ENCODE measurements at regions not wholly inside any gene's neighbourhood (a gene's known extent, or its start where the extent isn't known, plus 50 kb on each side); places are given as distances from the start of the nearest gene placed in this dataset.

DNA sequence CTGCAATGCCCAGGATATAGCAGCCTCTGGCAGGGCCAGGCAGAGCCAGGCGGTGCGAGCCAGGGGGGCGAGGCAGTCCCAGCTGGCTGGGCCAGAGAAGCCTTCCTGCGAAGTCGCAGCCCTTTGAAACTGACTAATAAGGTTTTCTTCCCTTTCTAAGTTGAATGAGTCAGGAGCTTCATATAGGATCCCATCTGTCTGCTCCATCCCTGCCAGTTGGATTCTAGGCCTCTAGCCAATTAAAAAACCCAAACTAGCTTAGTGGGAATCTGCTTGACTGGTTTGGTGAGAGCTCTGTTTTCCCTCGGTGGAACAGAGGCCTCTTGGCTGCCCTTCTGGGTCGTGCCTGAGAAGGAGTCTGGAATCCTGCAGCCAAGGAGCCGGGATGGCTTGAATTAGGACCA is 70.1 kb upstream of the RAPGEF1 start:
- FAIRE-seq, result no peak
- no peak for DNase-seq (ENCODE audit: low spot score)

DNA sequence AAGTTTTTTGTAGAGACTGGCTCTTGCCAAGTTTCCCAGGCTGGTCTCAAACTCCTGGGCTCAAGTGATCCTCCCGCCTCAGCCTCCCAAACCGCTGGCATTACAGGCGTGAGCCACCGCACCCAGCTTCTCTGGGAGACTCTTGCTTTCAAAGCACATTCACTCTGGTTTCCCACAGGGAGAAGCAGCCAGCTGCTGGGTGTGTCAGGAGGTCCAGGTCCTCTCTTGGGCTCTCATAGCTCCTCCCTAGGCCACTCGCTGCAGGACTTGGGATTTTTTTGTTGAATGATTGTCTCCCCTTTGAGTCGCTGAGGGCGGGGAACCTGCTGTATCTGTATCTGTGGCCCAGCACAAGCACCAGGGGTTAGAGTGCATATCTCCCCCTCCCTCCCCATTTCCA is 68.4 kb upstream of the RAPGEF1 start:
- DNase-seq (ENCODE audit: low spot score) (no peak), FAIRE-seq (no peak)

- no peak for DNase-seq (ENCODE audit: low spot score)
- no peak for FAIRE-seq
These were observed 67.5 kb upstream of the RAPGEF1 start for GRCh38 chr9:131807144-131807983.

- DNase-seq (ENCODE audit: low spot score) (no peak), FAIRE-seq (no peak)
These were observed 65.9 kb upstream of the RAPGEF1 start for GRCh38 chr9:131805803-131806202.

DNA sequence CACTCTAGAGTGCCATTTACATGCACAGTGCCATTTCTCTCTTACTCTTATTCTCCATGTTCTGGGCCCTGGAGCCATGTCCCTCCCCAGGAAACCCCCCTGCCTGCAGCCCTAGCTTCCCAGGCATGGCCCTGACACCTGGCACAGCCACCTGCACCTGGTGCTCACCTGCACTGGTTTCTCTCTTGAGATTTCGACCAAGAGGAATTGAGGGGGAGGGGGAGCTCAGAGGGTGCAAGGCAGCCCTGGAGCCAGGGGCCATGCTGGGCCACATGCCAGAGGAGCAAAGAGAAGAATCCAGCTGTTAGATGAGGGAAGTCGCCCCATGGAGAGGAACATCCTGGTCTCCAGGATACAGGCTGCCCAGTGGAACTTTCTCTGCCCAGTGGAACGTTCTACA is 65.0 kb upstream of the RAPGEF1 start:
- DNase-seq (ENCODE audit: low spot score) (no peak), FAIRE-seq (no peak)

DNA sequence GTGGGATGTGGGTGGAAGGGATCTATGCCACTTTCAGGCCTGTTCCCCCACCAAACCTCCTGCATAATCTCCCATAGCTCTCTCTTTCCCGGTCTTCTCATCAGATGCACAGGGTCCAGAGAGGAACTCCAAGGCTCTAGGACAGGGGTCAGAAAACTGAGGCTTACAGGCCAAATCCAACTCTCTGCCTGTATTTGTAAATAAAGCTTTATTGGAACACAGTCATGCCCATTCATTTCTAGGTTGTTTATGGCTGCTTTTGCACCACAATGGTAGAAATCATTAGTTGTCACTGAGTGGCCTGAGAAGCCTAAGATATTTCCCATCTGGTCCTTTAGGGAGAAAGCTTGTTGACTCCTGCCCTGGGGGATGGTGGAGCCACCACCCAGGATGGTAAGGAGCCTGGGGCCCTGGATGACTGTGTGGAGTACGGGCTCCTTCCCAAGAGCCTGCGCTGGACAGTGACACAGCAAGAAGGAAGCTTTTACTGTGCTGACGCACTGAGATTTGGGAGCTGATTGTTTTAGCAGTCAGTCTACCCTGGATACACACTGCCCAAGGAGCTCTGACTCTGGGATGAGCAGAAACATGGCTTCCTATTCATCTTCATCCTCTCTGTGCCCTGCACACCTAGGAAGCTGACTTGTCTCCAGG is 64.0 kb upstream of the RAPGEF1 start:
- no peak for FAIRE-seq
- no peak for DNase-seq (ENCODE audit: low spot score)

DNA sequence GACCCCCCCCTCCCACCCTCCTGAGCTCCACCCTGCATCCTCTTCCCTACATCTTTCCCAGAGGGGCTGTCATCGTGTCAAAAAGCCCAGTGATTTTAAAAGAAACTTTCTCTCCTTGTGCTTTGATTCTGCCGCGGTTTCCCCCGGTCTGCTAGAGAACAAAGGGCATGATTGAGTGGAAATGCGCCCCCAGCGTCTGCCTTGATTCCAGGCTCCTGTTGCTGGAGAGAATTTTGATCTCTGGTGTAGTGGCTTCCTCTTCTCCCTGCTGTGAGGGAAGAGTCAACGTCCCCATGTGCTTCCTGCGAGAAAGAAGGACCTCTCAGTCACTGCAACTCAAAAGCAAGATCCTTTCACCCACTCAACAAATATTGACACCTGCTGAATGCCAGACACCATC is 61.9 kb upstream of the RAPGEF1 start:
- DNase-seq (ENCODE audit: low spot score) (no peak), FAIRE-seq (no peak)

GRCh38 chr9:131800843-131801242 is 61.0 kb upstream of the RAPGEF1 start:
- DNase-seq (ENCODE audit: low spot score), result no peak

GRCh38 chr9:131800366-131800765 is 60.5 kb upstream of the RAPGEF1 start:
- FAIRE-seq, result no peak
- DNase-seq (ENCODE audit: low spot score), result no peak

More at GRCh38 chr9:131800843-131801242, 61.0 kb upstream of the RAPGEF1 start:
- no peak for FAIRE-seq

DNA sequence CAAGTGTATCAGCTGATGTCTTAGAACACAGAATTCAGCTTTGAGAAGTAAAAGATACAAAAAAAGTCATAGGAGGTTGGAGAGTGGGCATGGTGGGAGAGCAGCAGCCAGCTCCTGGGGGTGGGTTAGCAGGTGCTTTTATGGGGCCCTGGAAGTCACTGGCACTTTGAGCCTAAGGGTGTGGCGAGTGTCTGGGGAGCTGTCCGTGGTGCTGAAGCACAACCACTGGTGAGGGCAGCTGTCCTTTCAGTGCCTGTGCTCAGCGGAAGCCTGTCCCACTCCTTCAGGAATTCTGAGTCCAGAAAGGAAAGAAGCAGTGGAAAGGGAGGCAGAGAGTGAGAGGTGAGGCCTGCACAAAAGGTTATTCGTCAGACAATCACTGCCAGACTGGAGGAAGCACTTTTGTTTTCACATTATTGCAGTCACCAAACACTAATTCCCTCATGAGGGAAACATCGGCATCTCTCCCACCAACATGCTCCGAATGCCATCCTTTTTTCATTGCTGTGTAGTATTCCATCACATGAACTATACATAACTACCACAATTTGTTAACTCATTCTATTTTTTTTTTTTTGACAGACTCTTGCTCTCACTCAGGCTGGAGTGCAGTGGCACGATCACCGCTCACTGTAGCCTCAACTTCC is 59.4 kb upstream of the RAPGEF1 start:
- peak; percentile 73 for DNase-seq (ENCODE audit: low spot score)
- FAIRE-seq, result peak; percentile 44

- DNase-seq (ENCODE audit: low spot score), result no peak
- FAIRE-seq, result no peak
These were observed 58.4 kb upstream of the RAPGEF1 start for GRCh38 chr9:131798246-131798645.

- FAIRE-seq (no peak), DNase-seq (ENCODE audit: low spot score) (no peak)
These were observed 54.5 kb upstream of the RAPGEF1 start for GRCh38 chr9:131794393-131794792.

DNA sequence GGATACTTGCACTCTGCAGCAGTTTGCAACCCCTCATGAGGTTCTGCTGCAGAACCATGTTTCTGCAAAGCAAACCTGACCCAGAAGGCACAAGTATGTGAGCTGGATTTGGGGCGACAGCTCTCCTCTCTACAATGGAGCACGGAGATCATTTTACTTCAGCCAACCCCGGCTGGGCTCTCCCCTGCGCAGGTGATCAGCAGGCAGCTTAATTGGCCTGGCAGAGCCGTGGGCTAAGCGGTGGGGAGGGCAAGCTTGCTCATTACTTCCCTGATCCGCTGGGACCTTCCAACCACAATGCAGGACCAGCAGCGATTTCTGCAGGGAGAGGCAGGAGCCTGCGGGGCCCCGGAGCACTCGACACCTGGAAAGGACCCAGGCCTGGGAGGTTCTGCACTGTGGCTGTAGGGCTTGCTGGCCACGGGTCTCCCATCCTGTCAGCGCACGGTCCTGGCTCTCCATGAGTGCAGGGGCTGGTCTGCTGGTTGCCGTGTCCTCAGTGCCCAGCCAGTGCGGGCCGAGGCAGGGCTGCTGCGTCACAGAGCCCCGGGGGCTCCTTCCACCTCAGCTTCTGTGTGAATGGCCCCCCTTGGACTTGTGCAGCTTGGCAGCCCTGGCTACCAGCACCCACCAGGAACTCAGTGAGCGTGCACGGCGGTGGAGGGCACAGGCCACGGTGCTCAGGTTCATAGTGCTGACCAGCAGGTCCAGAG is 51.8 kb upstream of the RAPGEF1 start:
- FAIRE-seq, result no peak
- no peak for DNase-seq (ENCODE audit: low spot score)
